Fibroblast of lung (primary cell): ENCODE measurements at regions not wholly inside any gene's neighbourhood (a gene's known extent, or its start where the extent isn't known, plus 50 kb on each side); places are given as distances from the start of the nearest gene placed in this dataset.
A peak's percentile ranks its signal among the peaks of the same experiment; 100 is the strongest.

ENCODE experiments used
- DNase-seq, 2 donors: peaks; one replicate each; pipeline versions ENCODE4 v3.0.0 to v3.0.0-alpha.2; 2010; ENCODE audit warnings: low read depth in 2 of 2
- H2AFZ ChIP-seq: 2 replicates; pipeline ENCODE4 v1.5.1; 2012; ENCODE audit warnings: low read length, control low read depth, inconsistent platforms
- H3K27ac ChIP-seq: 2 replicates; pipeline ENCODE4 v1.5.1; 2011; ENCODE audit warnings: low read length, control low read depth; ENCODE audit not compliant: insufficient read depth
- H3K27me3 ChIP-seq: 2 replicates; pipeline ENCODE4 v1.5.1; 2011; ENCODE audit warnings: mild to moderate bottlenecking, low read length; ENCODE audit not compliant: control insufficient read depth, insufficient read depth
- H3K36me3 ChIP-seq: 2 replicates; pipeline ENCODE4 v1.5.1; 2011; ENCODE audit warnings: low read length; ENCODE audit not compliant: control insufficient read depth, insufficient read depth
- H3K4me1 ChIP-seq: 2 replicates; pipeline ENCODE4 v1.5.1; 2011; ENCODE audit warnings: low read length; ENCODE audit not compliant: control insufficient read depth, insufficient read depth; ENCODE audit errors: extremely low read depth
- H3K4me2 ChIP-seq: 2 replicates; pipeline ENCODE4 v1.5.1; 2011; ENCODE audit warnings: low read length, control low read depth; ENCODE audit not compliant: insufficient read depth; ENCODE audit errors: extremely low read depth
- H3K4me3 ChIP-seq, 4 experiments: fragments of 200-600 bp in 1 of 4; sonication (generic) in 1 of 4; replicated peaks in 1 of 4; 2 replicates each; pipeline ENCODE4 v1.5.1; 2011 to 2016; ENCODE audit warnings: low read length in 4 of 4, low read depth in 3 of 4, mild to moderate bottlenecking in 3 of 4, control low read depth in 2 of 4, inconsistent platforms in 1 of 4, mixed read lengths in 1 of 4; ENCODE audit not compliant: insufficient read depth in 1 of 4; ENCODE audit errors: control extremely low read depth in 1 of 4
- H3K79me2 ChIP-seq: 2 replicates; pipeline ENCODE4 v1.5.1; 2012; ENCODE audit warnings: mild to moderate bottlenecking, low read length, inconsistent platforms; ENCODE audit not compliant: control insufficient read depth, insufficient read depth
- H3K9ac ChIP-seq: 2 replicates; pipeline ENCODE4 v1.5.1; 2011; ENCODE audit warnings: mild to moderate bottlenecking, low read length, control low read depth; ENCODE audit not compliant: insufficient read depth
- H3K9me3 ChIP-seq: 2 replicates; pipeline ENCODE4 v1.5.1; 2012; ENCODE audit warnings: low read depth, low read length; ENCODE audit not compliant: control insufficient read depth, insufficient read depth
- H4K20me1 ChIP-seq: 2 replicates; pipeline ENCODE4 v1.5.1; 2011; ENCODE audit warnings: low read length; ENCODE audit not compliant: control insufficient read depth, insufficient read depth; ENCODE audit errors: extremely low read depth
- EZH2 ChIP-seq: IDR thresholded peaks from 2 replicates; pipeline ENCODE4 v1.5.1; 2012; ENCODE audit warnings: low read length, control low read depth, mild to moderate bottlenecking; ENCODE audit errors: missing control alignments
- TF ChIP-seq, protein P1 (sequence below), 2 donors: IDR thresholded peaks in 1 of 2; conservative IDR thresholded peaks in 1 of 2; 1 replicate in 1 of 2; 2 replicates in 1 of 2; pipeline ENCODE4 v1.5.1; 2011 to 2012; ENCODE audit warnings: low read length in 2 of 2, control low read depth in 1 of 2, inconsistent platforms in 1 of 2, low read depth in 1 of 2, mild to moderate bottlenecking in 1 of 2

DNA sequence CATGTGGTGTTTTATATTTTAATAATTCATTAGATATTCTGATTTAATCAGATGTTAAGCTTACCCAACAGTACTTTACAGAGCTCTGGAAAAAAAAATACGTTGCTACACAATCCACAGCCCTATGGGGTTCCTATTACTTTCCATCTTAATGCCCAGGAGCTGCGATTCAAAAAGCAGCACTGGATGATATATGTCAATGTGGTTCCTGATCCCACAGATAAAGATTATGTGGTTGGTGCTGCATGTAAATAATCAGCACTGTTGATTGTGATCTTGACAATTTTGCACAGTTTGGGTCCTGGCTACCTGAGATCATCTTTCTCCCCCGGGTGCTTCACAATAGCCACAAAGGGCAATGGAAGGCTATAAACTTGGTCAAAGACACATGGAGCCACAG is 72.7 kb upstream of the DCLK2 start:
- TF ChIP-seq, protein P1, sequence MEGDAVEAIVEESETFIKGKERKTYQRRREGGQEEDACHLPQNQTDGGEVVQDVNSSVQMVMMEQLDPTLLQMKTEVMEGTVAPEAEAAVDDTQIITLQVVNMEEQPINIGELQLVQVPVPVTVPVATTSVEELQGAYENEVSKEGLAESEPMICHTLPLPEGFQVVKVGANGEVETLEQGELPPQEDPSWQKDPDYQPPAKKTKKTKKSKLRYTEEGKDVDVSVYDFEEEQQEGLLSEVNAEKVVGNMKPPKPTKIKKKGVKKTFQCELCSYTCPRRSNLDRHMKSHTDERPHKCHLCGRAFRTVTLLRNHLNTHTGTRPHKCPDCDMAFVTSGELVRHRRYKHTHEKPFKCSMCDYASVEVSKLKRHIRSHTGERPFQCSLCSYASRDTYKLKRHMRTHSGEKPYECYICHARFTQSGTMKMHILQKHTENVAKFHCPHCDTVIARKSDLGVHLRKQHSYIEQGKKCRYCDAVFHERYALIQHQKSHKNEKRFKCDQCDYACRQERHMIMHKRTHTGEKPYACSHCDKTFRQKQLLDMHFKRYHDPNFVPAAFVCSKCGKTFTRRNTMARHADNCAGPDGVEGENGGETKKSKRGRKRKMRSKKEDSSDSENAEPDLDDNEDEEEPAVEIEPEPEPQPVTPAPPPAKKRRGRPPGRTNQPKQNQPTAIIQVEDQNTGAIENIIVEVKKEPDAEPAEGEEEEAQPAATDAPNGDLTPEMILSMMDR (conservative IDR thresholded peaks at IDR 0.05 in 1 of 2, IDR thresholded peaks at IDR 0.05 in 1 of 2; ENCODE audit: low read depth in 1 of 2, low read length in 2 of 2) = no peak
- Histone ChIP-seq H4K20me1 (no peaks in the 10 kb centered on the region), H3K9me3 (no peaks in the 10 kb centered on the region), H3K36me3 (no peaks in the 10 kb centered on the region), H3K4me2 (no peak overlapping the region), H3K9ac (no peak overlapping the region), H3K4me3 (no peak overlapping the region), H3K27me3 (no peaks in the 10 kb centered on the region), H3K27ac (no peak overlapping the region), H3K4me1 (no peaks in the 10 kb centered on the region), H2AFZ (no peak overlapping the region), H3K79me2 (no peaks in the 10 kb centered on the region)
- DNase-seq = peak in 1 of 2 donors; percentile 33

DNA sequence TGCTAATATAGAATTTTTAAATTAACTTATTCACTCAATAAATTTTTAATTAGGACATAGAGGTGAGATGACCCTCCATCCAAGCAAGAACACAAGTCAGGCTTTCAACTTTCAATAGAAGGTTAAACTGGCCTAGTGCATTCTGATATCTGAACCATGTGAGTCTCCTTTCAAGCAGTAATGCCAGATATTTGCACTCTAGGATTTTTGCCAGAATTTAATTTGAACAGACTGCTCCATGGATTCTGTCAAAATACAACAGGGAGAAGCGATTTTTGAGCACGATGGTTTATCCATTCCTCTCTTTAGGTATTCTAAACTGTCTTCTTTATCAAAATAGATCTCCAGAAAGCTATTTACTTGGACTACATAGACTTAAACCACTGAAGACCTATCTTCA is 72.0 kb upstream of the DCLK2 start:
- H3K9me3 ChIP-seq = no peaks in the 10 kb centered on the region
- H3K4me3 ChIP-seq = no peak overlapping the region
- DNase-seq = peak in 1 of 2 donors; percentile 68
- no peak for TF ChIP-seq EZH2
- TF ChIP-seq, protein P1 (conservative IDR thresholded peaks at IDR 0.05 in 1 of 2, IDR thresholded peaks at IDR 0.05 in 1 of 2; ENCODE audit: low read depth in 1 of 2, low read length in 2 of 2) = no peak
- no peaks in the 10 kb centered on the region for H3K4me1 ChIP-seq
- no peak overlapping the region for H3K27ac ChIP-seq
- no peaks in the 10 kb centered on the region for H3K36me3 ChIP-seq
- H3K27me3 ChIP-seq = no peaks in the 10 kb centered on the region
- H2AFZ ChIP-seq = no peak overlapping the region
- no peak overlapping the region for H3K9ac ChIP-seq
- H3K79me2 ChIP-seq = no peaks in the 10 kb centered on the region
- H3K4me2 ChIP-seq = no peak overlapping the region
- no peaks in the 10 kb centered on the region for H4K20me1 ChIP-seq

DNA sequence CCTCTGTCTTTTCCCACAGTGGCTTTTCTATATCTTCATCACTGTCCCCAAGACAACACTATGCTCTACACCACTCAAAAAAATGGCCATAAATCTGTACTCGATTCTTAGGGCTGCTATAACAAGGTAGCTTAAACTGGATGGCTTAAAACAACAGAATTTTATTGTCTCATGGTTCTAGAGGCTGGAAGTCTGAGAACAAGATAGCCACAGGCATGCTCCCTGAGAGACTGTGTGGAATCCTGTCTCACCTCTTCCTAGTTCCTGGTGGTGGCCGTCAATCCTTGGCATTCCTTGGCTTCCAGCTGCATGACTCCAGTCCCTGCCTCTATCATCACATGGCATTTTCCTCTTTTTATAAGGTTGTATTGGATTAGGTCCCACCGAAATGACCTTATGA is 70.7 kb upstream of the DCLK2 start:
- peak in 1 of 2 donors; percentile 94 for DNase-seq
- no peak for TF ChIP-seq EZH2
- TF ChIP-seq, protein P1 (conservative IDR thresholded peaks at IDR 0.05 in 1 of 2, IDR thresholded peaks at IDR 0.05 in 1 of 2; ENCODE audit: low read depth in 1 of 2, low read length in 2 of 2) = no peak

More for the DNA sequence above, 70.7 kb upstream of the DCLK2 start:
- Histone ChIP-seq H3K79me2 (no peaks in the 10 kb centered on the region), H3K4me3 (no peak overlapping the region), H3K4me2 (no peak overlapping the region), H3K36me3 (no peaks in the 10 kb centered on the region), H3K27ac (no peak overlapping the region), H3K27me3 (no peaks in the 10 kb centered on the region), H3K4me1 (no peaks in the 10 kb centered on the region), H4K20me1 (no peaks in the 10 kb centered on the region), H3K9ac (no peak overlapping the region), H3K9me3 (no peaks in the 10 kb centered on the region), H2AFZ (no peak overlapping the region)
